Neural cell (in vitro differentiated cells): ENCODE measurements at regions not wholly inside any gene's neighbourhood (a gene's known extent, or its start where the extent isn't known, plus 50 kb on each side); places are given as distances from the start of the nearest gene placed in this dataset.

ENCODE experiments used
- H2AFZ ChIP-seq: fragments of 200-600, 300-800 bp; sonication (generic), shearing (Covaris generic); 2 replicates; pipeline ENCODE4 v1.6.0; 2014; ENCODE audit warnings: low read depth, mild to moderate bottlenecking, antibody characterized with exemption, low read length, moderate library complexity
- H3F3A ChIP-seq: fragments of 200-600 bp; shearing (Covaris generic); 2 replicates; pipeline ENCODE4 v1.6.1; 2016; ENCODE audit warnings: mild to moderate bottlenecking, moderate library complexity, mixed read lengths, antibody characterized with exemption, low read length; ENCODE audit not compliant: insufficient read depth, poor library complexity, severe bottlenecking
- H3K27ac ChIP-seq: fragments of 200-600, 300-800 bp; sonication (generic), shearing (Covaris generic); 2 replicates; pipeline ENCODE4 v1.5.1; 2014; ENCODE audit warnings: mild to moderate bottlenecking, low read length, moderate library complexity
- H3K27me3 ChIP-seq: fragments of 300-800, 200-600 bp; sonication (generic), shearing (Covaris generic); 2 replicates; pipeline ENCODE4 v1.6.0; 2014; ENCODE audit warnings: mild to moderate bottlenecking, low read depth, low read length, moderate library complexity; ENCODE audit not compliant: insufficient read depth
- H3K36me3 ChIP-seq: fragments of 300-800, 200-600 bp; sonication (generic), shearing (Covaris generic); 2 replicates; pipeline ENCODE4 v1.5.1; 2014; ENCODE audit warnings: mild to moderate bottlenecking, antibody characterized with exemption, low read length, moderate library complexity; ENCODE audit not compliant: insufficient read depth
- H3K4me2 ChIP-seq: fragments of 300-800, 200-600 bp; sonication (generic), shearing (Covaris generic); 2 replicates; pipeline ENCODE4 v1.6.0; 2014; ENCODE audit warnings: mild to moderate bottlenecking, low read length
- H3K4me3 ChIP-seq: fragments of 300-800, 200-600 bp; sonication (generic), shearing (Covaris generic); 2 replicates; pipeline ENCODE4 v1.5.1; 2014; ENCODE audit warnings: mild to moderate bottlenecking, low read length, moderate library complexity
- H3K79me2 ChIP-seq: fragments of 200-600 bp; shearing (Covaris generic); replicated peaks from 2 replicates; pipeline ENCODE4 v1.6.0; 2014; ENCODE audit warnings: mild to moderate bottlenecking, low read length, moderate library complexity; ENCODE audit not compliant: insufficient read depth
- H3K9ac ChIP-seq: fragments of 300-800, 200-600 bp; sonication (generic), shearing (Covaris generic); 2 replicates; pipeline ENCODE4 v1.6.1; 2016; ENCODE audit warnings: mild to moderate bottlenecking, low read length, mixed read lengths
- H3K9me2 ChIP-seq: fragments of 200-600 bp; shearing (Covaris generic); 2 replicates; pipeline ENCODE4 v1.6.1; 2016; ENCODE audit warnings: mild to moderate bottlenecking, low read length, mixed read lengths; ENCODE audit not compliant: insufficient read depth
- H3K9me3 ChIP-seq: fragments of 200-600, 300-800 bp; sonication (generic), shearing (Covaris generic); 2 replicates; pipeline ENCODE4 v1.6.1; 2016; ENCODE audit warnings: mild to moderate bottlenecking, mixed run types, low read length, moderate library complexity, mixed read lengths
- H4K20me1 ChIP-seq: fragments of 200-600 bp; shearing (Covaris generic); 2 replicates; pipeline ENCODE4 v1.6.1; 2016; ENCODE audit warnings: mild to moderate bottlenecking, mixed run types; ENCODE audit not compliant: insufficient read depth
- EP300 ChIP-seq: fragments of 450-650 bp; conservative IDR thresholded peaks from 2 replicates; pipeline ENCODE4 v1.6.1; 2014; ENCODE audit warnings: antibody characterized with exemption, mild to moderate bottlenecking, moderate library complexity; ENCODE audit not compliant: poor library complexity, severe bottlenecking
- EZH2 ChIP-seq: fragments of 200-600, 300-800 bp; shearing (Covaris generic), sonication (generic); IDR thresholded peaks from 2 replicates; pipeline ENCODE4 v1.6.1; 2014; ENCODE audit warnings: antibody characterized with exemption, low read length, borderline replicate concordance, mild to moderate bottlenecking; ENCODE audit not compliant: insufficient read depth, poor library complexity, severe bottlenecking
- MXI1 ChIP-seq: fragments of 450-650 bp; conservative IDR thresholded peaks from 2 replicates; pipeline ENCODE4 v1.6.1; 2014; ENCODE audit warnings: antibody characterized with exemption, mild to moderate bottlenecking; ENCODE audit not compliant: poor library complexity, severe bottlenecking
- POLR2AphosphoS5 ChIP-seq: IDR thresholded peaks from 2 replicates; pipeline ENCODE4 v1.6.1; 2012
- RAD21 ChIP-seq: fragments of 450-650 bp; conservative IDR thresholded peaks from 2 replicates; pipeline ENCODE4 v1.6.1; 2014; ENCODE audit warnings: antibody characterized with exemption, mild to moderate bottlenecking, moderate library complexity
- SMC3 ChIP-seq: fragments of 450-650 bp; conservative IDR thresholded peaks from 2 replicates; pipeline ENCODE4 v1.6.1; 2014; ENCODE audit warnings: antibody characterized with exemption, mild to moderate bottlenecking, moderate library complexity; ENCODE audit not compliant: poor library complexity
- TAF1 ChIP-seq: IDR thresholded peaks from 2 replicates; pipeline ENCODE4 v1.6.1; 2012; ENCODE audit warnings: low read depth
- TF ChIP-seq, protein P1 (sequence below): fragments of 450-650 bp; IDR thresholded peaks from 2 replicates; pipeline ENCODE4 v1.5.1; 2014; ENCODE audit warnings: antibody characterized with exemption, mild to moderate bottlenecking, moderate library complexity; ENCODE audit not compliant: poor library complexity, severe bottlenecking
- TF ChIP-seq, protein P2 (sequence below): IDR thresholded peaks from 2 replicates; pipeline ENCODE4 v1.6.1; 2012; ENCODE audit warnings: borderline replicate concordance

DNA sequence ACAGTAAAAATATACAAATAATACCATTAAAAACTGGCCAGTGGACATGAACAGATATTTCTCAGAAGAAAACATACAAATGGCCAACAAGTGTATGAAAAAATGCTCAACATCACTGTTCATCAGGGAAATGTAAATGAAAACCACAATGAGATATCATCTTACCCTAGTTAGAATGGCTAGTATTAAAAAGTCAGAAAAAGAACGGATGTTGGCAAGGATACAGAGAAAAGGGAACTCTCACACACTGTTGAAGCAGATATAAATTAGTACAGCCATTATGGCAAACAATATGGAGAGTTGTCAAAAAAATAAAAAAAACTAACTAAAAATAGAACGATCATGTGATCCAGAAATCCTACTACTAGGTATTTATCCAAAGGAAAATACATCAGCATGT is 222.7 kb upstream of the NAALADL2 start:
- no peak overlapping the region for H3K4me3 ChIP-seq

DNA sequence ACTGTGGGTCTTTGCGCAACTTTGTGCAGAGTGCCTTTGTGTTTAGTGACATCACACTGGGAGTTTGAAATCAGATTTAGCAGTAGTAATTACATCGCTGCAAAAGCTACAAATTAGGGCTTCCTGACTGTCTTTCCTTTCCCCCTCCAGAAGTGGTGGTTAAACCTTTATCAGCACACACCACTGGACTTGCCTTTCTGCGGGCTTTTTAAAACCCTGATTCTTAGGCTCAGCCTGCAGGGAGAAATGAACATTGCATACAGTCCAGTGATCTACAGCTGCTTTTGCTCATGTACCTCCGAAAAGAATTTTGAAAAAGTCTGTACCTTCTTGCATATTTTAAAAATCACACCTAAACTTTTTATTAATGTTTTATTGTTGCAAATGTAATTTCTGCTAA is 219.7 kb upstream of the NAALADL2 start:
- no peaks in the 10 kb centered on the region for H3K27me3 ChIP-seq
- H3K9ac ChIP-seq: no peak overlapping the region
- no peaks in the 10 kb centered on the region for H3K9me3 ChIP-seq
- no peak overlapping the region for H2AFZ ChIP-seq
- TF ChIP-seq, protein P1, sequence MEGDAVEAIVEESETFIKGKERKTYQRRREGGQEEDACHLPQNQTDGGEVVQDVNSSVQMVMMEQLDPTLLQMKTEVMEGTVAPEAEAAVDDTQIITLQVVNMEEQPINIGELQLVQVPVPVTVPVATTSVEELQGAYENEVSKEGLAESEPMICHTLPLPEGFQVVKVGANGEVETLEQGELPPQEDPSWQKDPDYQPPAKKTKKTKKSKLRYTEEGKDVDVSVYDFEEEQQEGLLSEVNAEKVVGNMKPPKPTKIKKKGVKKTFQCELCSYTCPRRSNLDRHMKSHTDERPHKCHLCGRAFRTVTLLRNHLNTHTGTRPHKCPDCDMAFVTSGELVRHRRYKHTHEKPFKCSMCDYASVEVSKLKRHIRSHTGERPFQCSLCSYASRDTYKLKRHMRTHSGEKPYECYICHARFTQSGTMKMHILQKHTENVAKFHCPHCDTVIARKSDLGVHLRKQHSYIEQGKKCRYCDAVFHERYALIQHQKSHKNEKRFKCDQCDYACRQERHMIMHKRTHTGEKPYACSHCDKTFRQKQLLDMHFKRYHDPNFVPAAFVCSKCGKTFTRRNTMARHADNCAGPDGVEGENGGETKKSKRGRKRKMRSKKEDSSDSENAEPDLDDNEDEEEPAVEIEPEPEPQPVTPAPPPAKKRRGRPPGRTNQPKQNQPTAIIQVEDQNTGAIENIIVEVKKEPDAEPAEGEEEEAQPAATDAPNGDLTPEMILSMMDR: no peak
- no peak for TF ChIP-seq SMC3
- H3F3A ChIP-seq: no peaks in the 10 kb centered on the region
- H3K79me2 ChIP-seq: no peaks in the 10 kb centered on the region
- H3K4me2 ChIP-seq: no peak overlapping the region
- no peaks in the 10 kb centered on the region for H4K20me1 ChIP-seq
- H3K4me3 ChIP-seq: no peak overlapping the region
- H3K36me3 ChIP-seq: no peaks in the 10 kb centered on the region
- H3K9me2 ChIP-seq: no peaks in the 10 kb centered on the region
- H3K27ac ChIP-seq: no peak overlapping the region

More for the DNA sequence above, 222.7 kb upstream of the NAALADL2 start:
- Histone ChIP-seq H3K36me3 (no peaks in the 10 kb centered on the region), H3K9me2 (no peaks in the 10 kb centered on the region), H3K27me3 (no peaks in the 10 kb centered on the region), H3K79me2 (no peaks in the 10 kb centered on the region), H3K9ac (no peak overlapping the region), H2AFZ (no peak overlapping the region), H3K4me2 (no peak overlapping the region), H3F3A (no peaks in the 10 kb centered on the region), H4K20me1 (no peaks in the 10 kb centered on the region), H3K27ac (no peak overlapping the region), H3K9me3 (no peaks in the 10 kb centered on the region)
- TF ChIP-seq SMC3 (no peak), MXI1 (no peak), POLR2AphosphoS5 (no peak), RAD21 (no peak), EZH2 (no peak), EP300 (no peak), TAF1 (no peak)
- TF ChIP-seq, protein P2, sequence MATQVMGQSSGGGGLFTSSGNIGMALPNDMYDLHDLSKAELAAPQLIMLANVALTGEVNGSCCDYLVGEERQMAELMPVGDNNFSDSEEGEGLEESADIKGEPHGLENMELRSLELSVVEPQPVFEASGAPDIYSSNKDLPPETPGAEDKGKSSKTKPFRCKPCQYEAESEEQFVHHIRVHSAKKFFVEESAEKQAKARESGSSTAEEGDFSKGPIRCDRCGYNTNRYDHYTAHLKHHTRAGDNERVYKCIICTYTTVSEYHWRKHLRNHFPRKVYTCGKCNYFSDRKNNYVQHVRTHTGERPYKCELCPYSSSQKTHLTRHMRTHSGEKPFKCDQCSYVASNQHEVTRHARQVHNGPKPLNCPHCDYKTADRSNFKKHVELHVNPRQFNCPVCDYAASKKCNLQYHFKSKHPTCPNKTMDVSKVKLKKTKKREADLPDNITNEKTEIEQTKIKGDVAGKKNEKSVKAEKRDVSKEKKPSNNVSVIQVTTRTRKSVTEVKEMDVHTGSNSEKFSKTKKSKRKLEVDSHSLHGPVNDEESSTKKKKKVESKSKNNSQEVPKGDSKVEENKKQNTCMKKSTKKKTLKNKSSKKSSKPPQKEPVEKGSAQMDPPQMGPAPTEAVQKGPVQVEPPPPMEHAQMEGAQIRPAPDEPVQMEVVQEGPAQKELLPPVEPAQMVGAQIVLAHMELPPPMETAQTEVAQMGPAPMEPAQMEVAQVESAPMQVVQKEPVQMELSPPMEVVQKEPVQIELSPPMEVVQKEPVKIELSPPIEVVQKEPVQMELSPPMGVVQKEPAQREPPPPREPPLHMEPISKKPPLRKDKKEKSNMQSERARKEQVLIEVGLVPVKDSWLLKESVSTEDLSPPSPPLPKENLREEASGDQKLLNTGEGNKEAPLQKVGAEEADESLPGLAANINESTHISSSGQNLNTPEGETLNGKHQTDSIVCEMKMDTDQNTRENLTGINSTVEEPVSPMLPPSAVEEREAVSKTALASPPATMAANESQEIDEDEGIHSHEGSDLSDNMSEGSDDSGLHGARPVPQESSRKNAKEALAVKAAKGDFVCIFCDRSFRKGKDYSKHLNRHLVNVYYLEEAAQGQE: no peak
- TF ChIP-seq, protein P1: no peak
